Osteoblast (primary cell): ENCODE measurements at regions not wholly inside any gene's neighbourhood (a gene's known extent, or its start where the extent isn't known, plus 50 kb on each side); places are given as distances from the start of the nearest gene placed in this dataset.

ENCODE experiments used
- DNase-seq: peaks from one replicate; pipeline ENCODE4 v3.0.0; 2011; ENCODE audit warnings: low spot score, mixed read lengths; ENCODE audit not compliant: insufficient read length; ENCODE audit errors: missing footprints
- H2AFZ ChIP-seq: 2 replicates; pipeline ENCODE4 v1.6.0; 2011; ENCODE audit warnings: mild to moderate bottlenecking, low read length
- H3K27ac ChIP-seq: 2 replicates; pipeline ENCODE4 v1.5.1; 2011; ENCODE audit warnings: mild to moderate bottlenecking, low read depth, low read length, moderate library complexity
- H3K27me3 ChIP-seq: 2 replicates; pipeline ENCODE4 v1.6.0; 2012; ENCODE audit warnings: mild to moderate bottlenecking, control low read depth, inconsistent platforms, low read length, moderate library complexity; ENCODE audit not compliant: insufficient read depth
- H3K36me3 ChIP-seq: 2 replicates; pipeline ENCODE4 v1.5.1; 2011; ENCODE audit warnings: mild to moderate bottlenecking, low read length, control low read depth, moderate library complexity; ENCODE audit not compliant: insufficient read depth
- H3K4me1 ChIP-seq: 2 replicates; pipeline ENCODE4 v1.5.1; 2011; ENCODE audit warnings: mild to moderate bottlenecking, low read length, control low read depth, moderate library complexity; ENCODE audit not compliant: insufficient read depth
- H3K4me2 ChIP-seq: 2 replicates; pipeline ENCODE4 v1.6.0; 2011; ENCODE audit warnings: mild to moderate bottlenecking, low read length; ENCODE audit not compliant: insufficient read depth
- H3K4me3 ChIP-seq: fragments of 200-600 bp; sonication (generic); 3 replicates; pipeline ENCODE4 v1.5.1; 2012; ENCODE audit warnings: mild to moderate bottlenecking, low read length, inconsistent platforms; ENCODE audit not compliant: insufficient read depth
- H3K79me2 ChIP-seq: 2 replicates; pipeline ENCODE4 v1.6.0; 2012; ENCODE audit warnings: mild to moderate bottlenecking, low read length, control low read depth, inconsistent platforms; ENCODE audit not compliant: insufficient read depth
- H3K9me3 ChIP-seq: 2 replicates; pipeline ENCODE4 v1.5.1; 2011; ENCODE audit warnings: low read depth, low read length, control low read depth
- H4K20me1 ChIP-seq: 2 replicates; pipeline ENCODE4 v1.6.0; 2012; ENCODE audit warnings: mild to moderate bottlenecking, low read length, control low read depth; ENCODE audit not compliant: insufficient read depth
- TF ChIP-seq, protein P1 (sequence below): IDR thresholded peaks from 2 replicates; pipeline ENCODE4 v1.5.1; 2011; ENCODE audit warnings: mild to moderate bottlenecking, low read depth, low read length, moderate library complexity; ENCODE audit errors: extremely low read depth

- Histone ChIP-seq H3K4me2 (no peak overlapping the region), H4K20me1 (no peaks in the 10 kb centered on the region), H3K27ac (no peak overlapping the region), H3K9me3 (no peaks in the 10 kb centered on the region), H3K4me3 (no peak overlapping the region), H3K36me3 (no peaks in the 10 kb centered on the region), H3K4me1 (no peaks in the 10 kb centered on the region), H3K79me2 (no peaks in the 10 kb centered on the region), H2AFZ (no peak overlapping the region), H3K27me3 (no peaks in the 10 kb centered on the region)
- DNase-seq: no peak
- TF ChIP-seq, protein P1, sequence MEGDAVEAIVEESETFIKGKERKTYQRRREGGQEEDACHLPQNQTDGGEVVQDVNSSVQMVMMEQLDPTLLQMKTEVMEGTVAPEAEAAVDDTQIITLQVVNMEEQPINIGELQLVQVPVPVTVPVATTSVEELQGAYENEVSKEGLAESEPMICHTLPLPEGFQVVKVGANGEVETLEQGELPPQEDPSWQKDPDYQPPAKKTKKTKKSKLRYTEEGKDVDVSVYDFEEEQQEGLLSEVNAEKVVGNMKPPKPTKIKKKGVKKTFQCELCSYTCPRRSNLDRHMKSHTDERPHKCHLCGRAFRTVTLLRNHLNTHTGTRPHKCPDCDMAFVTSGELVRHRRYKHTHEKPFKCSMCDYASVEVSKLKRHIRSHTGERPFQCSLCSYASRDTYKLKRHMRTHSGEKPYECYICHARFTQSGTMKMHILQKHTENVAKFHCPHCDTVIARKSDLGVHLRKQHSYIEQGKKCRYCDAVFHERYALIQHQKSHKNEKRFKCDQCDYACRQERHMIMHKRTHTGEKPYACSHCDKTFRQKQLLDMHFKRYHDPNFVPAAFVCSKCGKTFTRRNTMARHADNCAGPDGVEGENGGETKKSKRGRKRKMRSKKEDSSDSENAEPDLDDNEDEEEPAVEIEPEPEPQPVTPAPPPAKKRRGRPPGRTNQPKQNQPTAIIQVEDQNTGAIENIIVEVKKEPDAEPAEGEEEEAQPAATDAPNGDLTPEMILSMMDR: no peak
Measured at GRCh38 chr9:24451346-24451745, 94.4 kb downstream of the IZUMO3 start.

DNA sequence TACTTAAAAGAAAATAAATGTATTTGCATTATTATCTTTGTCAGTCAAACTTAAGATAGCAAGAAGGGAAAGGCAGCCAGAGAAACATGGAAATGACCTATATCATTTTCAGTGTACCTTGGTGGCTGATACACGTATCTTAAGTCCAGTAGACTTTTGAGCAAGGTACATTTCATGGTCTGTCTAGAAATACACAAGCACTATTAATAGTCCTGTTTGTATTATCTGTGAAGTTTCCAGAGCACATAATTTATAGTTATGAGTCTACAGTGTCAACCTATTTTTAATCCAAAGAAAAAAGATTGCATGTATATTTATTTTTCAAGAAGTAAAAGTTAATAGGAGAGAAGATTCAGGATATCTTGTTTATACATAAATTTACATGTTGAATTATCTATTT, 95.7 kb downstream of the IZUMO3 start:
- H4K20me1 ChIP-seq: no peaks in the 10 kb centered on the region
- no peak for DNase-seq
- no peak overlapping the region for H3K4me2 ChIP-seq
- H3K27me3 ChIP-seq: no peaks in the 10 kb centered on the region
- no peak overlapping the region for H3K27ac ChIP-seq
- H3K9me3 ChIP-seq: peaks cover 3% of the 10 kb centered on the region
- no peak overlapping the region for H2AFZ ChIP-seq
- no peak overlapping the region for H3K4me3 ChIP-seq
- H3K36me3 ChIP-seq: no peaks in the 10 kb centered on the region
- no peaks in the 10 kb centered on the region for H3K4me1 ChIP-seq
- TF ChIP-seq, protein P1: no peak
- no peaks in the 10 kb centered on the region for H3K79me2 ChIP-seq

GRCh38 chr9:24439456-24439855, 106.2 kb downstream of the IZUMO3 start:
- Histone ChIP-seq H4K20me1 (no peaks in the 10 kb centered on the region), H3K4me3 (no peak overlapping the region), H3K4me1 (no peaks in the 10 kb centered on the region), H2AFZ (no peak overlapping the region), H3K36me3 (no peaks in the 10 kb centered on the region), H3K4me2 (no peak overlapping the region), H3K27me3 (no peaks in the 10 kb centered on the region), H3K9me3 (peaks cover 5% of the 10 kb centered on the region), H3K79me2 (no peaks in the 10 kb centered on the region), H3K27ac (no peak overlapping the region)
- DNase-seq: no peak
- TF ChIP-seq, protein P1: no peak

- no peak overlapping the region for H2AFZ ChIP-seq
- TF ChIP-seq, protein P1: no peak
- no peak overlapping the region for H3K4me2 ChIP-seq
- H3K27me3 ChIP-seq: no peaks in the 10 kb centered on the region
- H3K4me3 ChIP-seq: no peak overlapping the region
- no peaks in the 10 kb centered on the region for H3K79me2 ChIP-seq
- no peak for DNase-seq
- no peaks in the 10 kb centered on the region for H3K4me1 ChIP-seq
- H4K20me1 ChIP-seq: no peaks in the 10 kb centered on the region
- no peak overlapping the region for H3K27ac ChIP-seq
- H3K9me3 ChIP-seq: peaks cover 5% of the 10 kb centered on the region
- no peaks in the 10 kb centered on the region for H3K36me3 ChIP-seq
Measured at GRCh38 chr9:24438876-24439275, 106.8 kb downstream of the IZUMO3 start.
